GM20000 (cell line): ENCODE measurements at regions not wholly inside any gene's neighbourhood (a gene's known extent, or its start where the extent isn't known, plus 50 kb on each side); places are given as distances from the start of the nearest gene placed in this dataset.

Experiments used
- DNase-seq: peaks from one replicate; pipeline ENCODE4 v3.0.0; 2012; ENCODE audit warnings: low spot score
- TF ChIP-seq, protein P1 (sequence below): IDR thresholded peaks from 2 replicates; pipeline ENCODE4 v1.5.1; 2012; ENCODE audit warnings: mild to moderate bottlenecking, control low read depth; ENCODE audit errors: extremely low read depth, missing control alignments

- TF ChIP-seq, protein P1, sequence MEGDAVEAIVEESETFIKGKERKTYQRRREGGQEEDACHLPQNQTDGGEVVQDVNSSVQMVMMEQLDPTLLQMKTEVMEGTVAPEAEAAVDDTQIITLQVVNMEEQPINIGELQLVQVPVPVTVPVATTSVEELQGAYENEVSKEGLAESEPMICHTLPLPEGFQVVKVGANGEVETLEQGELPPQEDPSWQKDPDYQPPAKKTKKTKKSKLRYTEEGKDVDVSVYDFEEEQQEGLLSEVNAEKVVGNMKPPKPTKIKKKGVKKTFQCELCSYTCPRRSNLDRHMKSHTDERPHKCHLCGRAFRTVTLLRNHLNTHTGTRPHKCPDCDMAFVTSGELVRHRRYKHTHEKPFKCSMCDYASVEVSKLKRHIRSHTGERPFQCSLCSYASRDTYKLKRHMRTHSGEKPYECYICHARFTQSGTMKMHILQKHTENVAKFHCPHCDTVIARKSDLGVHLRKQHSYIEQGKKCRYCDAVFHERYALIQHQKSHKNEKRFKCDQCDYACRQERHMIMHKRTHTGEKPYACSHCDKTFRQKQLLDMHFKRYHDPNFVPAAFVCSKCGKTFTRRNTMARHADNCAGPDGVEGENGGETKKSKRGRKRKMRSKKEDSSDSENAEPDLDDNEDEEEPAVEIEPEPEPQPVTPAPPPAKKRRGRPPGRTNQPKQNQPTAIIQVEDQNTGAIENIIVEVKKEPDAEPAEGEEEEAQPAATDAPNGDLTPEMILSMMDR = no peak
- no peak for DNase-seq
Measured at GRCh38 chr10:5311617-5312016, 53.1 kb upstream of the UCN3 start.

- DNase-seq = no peak
- TF ChIP-seq, protein P1 = no peak
Measured at GRCh38 chr10:5314840-5315239, 49.9 kb upstream of the UCN3 start.
